H9 (cell line): ENCODE measurements at regions not wholly inside any gene's neighbourhood (a gene's known extent, or its start where the extent isn't known, plus 50 kb on each side); places are given as distances from the start of the nearest gene placed in this dataset.

Source experiments
- DNase-seq: peaks from one replicate; pipeline ENCODE4 v3.0.0-alpha.2; 2017
- H2AFZ ChIP-seq: one replicate; pipeline ENCODE4 v1.6.1; 2013; ENCODE audit warnings: mild to moderate bottlenecking, low read length, control low read depth, moderate library complexity
- H2AK5ac ChIP-seq: 2 replicates; pipeline ENCODE4 v1.6.1; 2013; ENCODE audit warnings: low read length, control low read depth, mixed read lengths; ENCODE audit not compliant: insufficient read length
- H2BK120ac ChIP-seq: one replicate; pipeline ENCODE4 v1.6.1; 2013; ENCODE audit warnings: low read depth, mild to moderate bottlenecking, low read length, control low read depth, inconsistent platforms; ENCODE audit not compliant: poor library complexity, severe bottlenecking
- H2BK12ac ChIP-seq: 2 replicates; pipeline ENCODE4 v1.6.1; 2013; ENCODE audit warnings: low read length, control low read depth, mixed read lengths, low read depth; ENCODE audit not compliant: insufficient read length
- H2BK15ac ChIP-seq: 2 replicates; pipeline ENCODE4 v1.6.1; 2013; ENCODE audit warnings: low read depth, low read length, control low read depth
- H2BK20ac ChIP-seq: one replicate; pipeline ENCODE4 v1.6.1; 2013; ENCODE audit warnings: low read depth, mild to moderate bottlenecking, low read length, control low read depth, inconsistent platforms; ENCODE audit not compliant: poor library complexity, severe bottlenecking
- H2BK5ac ChIP-seq: 2 replicates; pipeline ENCODE4 v1.6.1; 2013; ENCODE audit warnings: low read length, control low read depth, mixed read lengths; ENCODE audit not compliant: insufficient read length
- H3K14ac ChIP-seq: 2 replicates; pipeline ENCODE4 v1.6.1; 2013; ENCODE audit warnings: low read length, control low read depth; ENCODE audit not compliant: insufficient read depth
- H3K18ac ChIP-seq: 2 replicates; pipeline ENCODE4 v1.6.1; 2013; ENCODE audit warnings: low read depth, mild to moderate bottlenecking, mixed read lengths, low read length, control low read depth; ENCODE audit not compliant: insufficient read length
- H3K23ac ChIP-seq: 2 replicates; pipeline ENCODE4 v1.6.1; 2013; ENCODE audit warnings: low read length, control low read depth, mixed read lengths, low read depth; ENCODE audit not compliant: insufficient read length
- H3K23me2 ChIP-seq: 2 replicates; pipeline ENCODE4 v1.6.1; 2013; ENCODE audit warnings: low read depth, mild to moderate bottlenecking, mixed read lengths, low read length, control low read depth; ENCODE audit not compliant: insufficient read length, poor library complexity, severe bottlenecking
- H3K27ac ChIP-seq: 2 replicates; pipeline ENCODE4 v1.5.1; 2013; ENCODE audit warnings: low read length, control low read depth, mixed read lengths, low read depth; ENCODE audit not compliant: insufficient read length
- H3K27me3 ChIP-seq: 2 replicates; pipeline ENCODE4 v1.6.1; 2013; ENCODE audit warnings: low read length, control low read depth, inconsistent platforms; ENCODE audit not compliant: insufficient read depth
- H3K4ac ChIP-seq: 2 replicates; pipeline ENCODE4 v1.6.1; 2013; ENCODE audit warnings: low read depth, mild to moderate bottlenecking, control low read depth, inconsistent platforms, low read length, moderate library complexity
- H3K4me1 ChIP-seq: 2 replicates; pipeline ENCODE4 v1.6.1; 2013; ENCODE audit warnings: low read length, control low read depth, inconsistent platforms; ENCODE audit not compliant: insufficient read depth
- H3K4me2 ChIP-seq: 2 replicates; pipeline ENCODE4 v1.6.1; 2013; ENCODE audit warnings: low read length, control low read depth, mixed read lengths; ENCODE audit not compliant: insufficient read length, insufficient read depth
- H3K56ac ChIP-seq: 2 replicates; pipeline ENCODE4 v1.6.1; 2013; ENCODE audit warnings: low read depth, mild to moderate bottlenecking, mixed read lengths, low read length, control low read depth; ENCODE audit not compliant: insufficient read length
- H3K79me1 ChIP-seq: 2 replicates; pipeline ENCODE4 v1.6.1; 2013; ENCODE audit warnings: low read depth, mild to moderate bottlenecking, moderate library complexity, low read length, control low read depth, inconsistent platforms; ENCODE audit not compliant: insufficient read depth, poor library complexity, severe bottlenecking
- H3K79me2 ChIP-seq: 2 replicates; pipeline ENCODE4 v1.6.1; 2013; ENCODE audit warnings: low read length, control low read depth, inconsistent platforms; ENCODE audit not compliant: insufficient read depth
- H3K9ac ChIP-seq: 2 replicates; pipeline ENCODE4 v1.6.1; 2013; ENCODE audit warnings: low read length, control low read depth, mixed read lengths; ENCODE audit not compliant: insufficient read length; ENCODE audit errors: extremely low read depth
- H3K9me3 ChIP-seq: one replicate; pipeline ENCODE4 v1.6.1; 2013; ENCODE audit warnings: low read depth, low read length, inconsistent platforms; ENCODE audit not compliant: control insufficient read depth
- H3T11ph ChIP-seq: one replicate; pipeline ENCODE4 v1.6.1; 2013; ENCODE audit warnings: mild to moderate bottlenecking, low read length, control low read depth, inconsistent platforms
- H4K20me1 ChIP-seq: one replicate; pipeline ENCODE4 v1.6.1; 2013; ENCODE audit not compliant: control insufficient read depth, insufficient read length, insufficient read depth
- H4K5ac ChIP-seq: 2 replicates; pipeline ENCODE4 v1.6.1; 2013; ENCODE audit warnings: low read depth, mild to moderate bottlenecking, mixed read lengths, low read length, control low read depth; ENCODE audit not compliant: insufficient read length
- H4K8ac ChIP-seq: replicated peaks from 2 replicates; pipeline ENCODE4 v1.6.1; 2013; ENCODE audit warnings: low read length, control low read depth, mixed read lengths, low read depth; ENCODE audit not compliant: insufficient read length
- H4K91ac ChIP-seq: 2 replicates; pipeline ENCODE4 v1.6.1; 2013; ENCODE audit warnings: low read depth, mild to moderate bottlenecking, moderate library complexity, mixed read lengths, low read length, control low read depth; ENCODE audit not compliant: insufficient read length
- H3K27ac Mint-ChIP-seq, 3 experiments: 2 replicates in 2 of 3; 3 replicates in 1 of 3; pipeline ENCODE4 v1.8.0; 2020 to 2021; ENCODE audit warnings: mixed read lengths in 3 of 3, mild to moderate bottlenecking in 1 of 3, moderate library complexity in 1 of 3
- H3K27me3 Mint-ChIP-seq: 2 replicates; pipeline ENCODE4 v1.8.0; 2021; ENCODE audit warnings: low read depth, mild to moderate bottlenecking, moderate library complexity, mixed read lengths
- H3K36me3 Mint-ChIP-seq, 3 experiments: 2 replicates in 2 of 3; 3 replicates in 1 of 3; pipeline ENCODE4 v1.8.0; 2020 to 2021; ENCODE audit warnings: low read depth in 3 of 3, mixed read lengths in 3 of 3; ENCODE audit not compliant: insufficient read depth in 1 of 3
- H3K4me1 Mint-ChIP-seq, 2 experiments: 2 replicates each; pipeline ENCODE4 v1.8.0; 2020; ENCODE audit warnings: mixed read lengths in 2 of 2
- H3K4me3 Mint-ChIP-seq, 2 experiments: 2 replicates in 1 of 2; 3 replicates in 1 of 2; pipeline ENCODE4 v1.8.0; 2020 to 2021; ENCODE audit warnings: mild to moderate bottlenecking in 2 of 2, mixed read lengths in 2 of 2, moderate library complexity in 1 of 2
- H3K9me3 Mint-ChIP-seq, 2 experiments: 2 replicates in 1 of 2; 3 replicates in 1 of 2; pipeline ENCODE4 v1.8.0; 2020; ENCODE audit warnings: mild to moderate bottlenecking in 2 of 2, mixed read lengths in 2 of 2, moderate library complexity in 1 of 2
- CTCF ChIP-seq: fragments of 200-600 bp; sonication (generic); conservative IDR thresholded peaks from 3 replicates; pipeline ENCODE4 v1.8.0; 2021; ENCODE audit warnings: antibody characterized with exemption, mild to moderate bottlenecking
- WGBS: extraction: QIAGEN DNeasy Blood & Tissue Kit; methylation state at CpG from one replicate; pipeline ENCODE4 v1.1.7; 2013; ENCODE audit warnings: missing lambda C conversion rate, low lambda C conversion rate, mixed read lengths; ENCODE audit not compliant: insufficient read length; ENCODE audit errors: extremely low coverage; 5-methylcytosine and 5-hydroxymethylcytosine counted together

GRCh38 chr3:177812492-177812891, 615.2 kb upstream of the TBL1XR1 start:
- no peak overlapping the region for H2AFZ ChIP-seq
- no peak overlapping the region for H3T11ph ChIP-seq
- no peak overlapping the region for H2AK5ac ChIP-seq
- no peak overlapping the region for H3K56ac ChIP-seq
- no peak overlapping the region for H4K5ac ChIP-seq
- no peaks in the 10 kb centered on the region for H4K20me1 ChIP-seq
- H2BK5ac ChIP-seq: no peak overlapping the region
- no peak overlapping the region for H2BK20ac ChIP-seq
- Mint-ChIP-seq H3K4me1 (no peaks in the 10 kb centered on the region; a peak in 1 of 4 replicates), H3K36me3 (peaks cover 0 to 4% (median 0%) of the 10 kb centered on the region in 3 experiments; a peak in 1 of 7 replicates), H3K27me3 (no peaks in the 10 kb centered on the region), H3K4me3 (no peak overlapping the region), H3K9me3 (peaks cover 0 to 9% of the 10 kb centered on the region in 2 experiments; a peak in 4 of 5 replicates), H3K27ac (no peak overlapping the region)
- no peaks in the 10 kb centered on the region for H3K27me3 ChIP-seq
- no peak overlapping the region for H3K18ac ChIP-seq
- no peak overlapping the region for H4K8ac ChIP-seq
- no peak overlapping the region for H4K91ac ChIP-seq
- no peak overlapping the region for H3K9ac ChIP-seq
- H2BK15ac ChIP-seq: no peak overlapping the region
- no peaks in the 10 kb centered on the region; the same call in 1 of the 2 replicates for H3K4me1 ChIP-seq
- H3K27ac ChIP-seq: no peak overlapping the region
- H3K4ac ChIP-seq: no peak overlapping the region
- H3K23me2 ChIP-seq: no peaks in the 10 kb centered on the region
- no peak overlapping the region for H2BK120ac ChIP-seq
- no peaks in the 10 kb centered on the region for H3K79me1 ChIP-seq
- no peak overlapping the region for H3K23ac ChIP-seq
- no peak overlapping the region for H3K4me2 ChIP-seq
- WGBS: no CpG with 5 or more reads among the region's 5 CpGs
- TF ChIP-seq CTCF: no peak
- H3K14ac ChIP-seq: no peak overlapping the region
- H3K79me2 ChIP-seq: no peaks in the 10 kb centered on the region
- no peak overlapping the region for H2BK12ac ChIP-seq
- DNase-seq: no peak
- H3K9me3 ChIP-seq: no peaks in the 10 kb centered on the region
